GM12878 (cell line): ENCODE measurements at regions not wholly inside any gene's neighbourhood (a gene's known extent, or its start where the extent isn't known, plus 50 kb on each side); places are given as distances from the start of the nearest gene placed in this dataset.

ENCODE experiments used
- ATAC-seq: fragments of 200-7000 bp; cut with Tn5 transposase; 3 replicates; pipeline ENCODE4 v1.9.1; 2020; ENCODE audit warnings: mild to moderate bottlenecking, moderate library complexity
- BruUV-seq: library from RNA; stranded (reverse); fragments of 400-500 nt; replicated peaks from 2 replicates; lab custom pipeline; 2021; lab: Mats Ljungman, UMichigan
- CTCF ChIA-PET: fragments of 300-600 bp; sonication (Branson Sonifier 250); formaldehyde crosslinking; extraction: SDS; loops from one replicate; lab custom pipeline; 2021; ENCODE audit warnings: inconsistent platforms; lab: Yijun Ruan, JAX
- POLR2A ChIA-PET: fragments of 350-600 bp; formaldehyde crosslinking; extraction: SDS; loops from one replicate; lab custom pipeline; 2021; ENCODE audit warnings: inconsistent platforms; lab: Charles Lee
- RAD21 ChIA-PET: fragments of 300-600 bp; sonication (Branson Sonifier 250); formaldehyde crosslinking; loops from one replicate; lab custom pipeline; 2023; ENCODE audit warnings: antibody characterized with exemption; ENCODE audit not compliant: unreplicated experiment; lab: Charles Lee
- SMC1A ChIA-PET: fragments of 300-600 bp; sonication (Branson Sonifier 250); formaldehyde crosslinking; loops from one replicate; lab custom pipeline; 2023; ENCODE audit not compliant: unreplicated experiment, uncharacterized antibody; lab: Charles Lee
- DNase-seq: peaks from one replicate; pipeline ENCODE4 v3.0.0-alpha.2; 2011; ENCODE audit warnings: low read depth, low spot score
- FAIRE-seq: peaks from 3 replicates; lab custom pipeline; 2011; peaks lifted over from hg19 to GRCh38; lab: Jason Lieb, UNC
- H2AFZ ChIP-seq: 2 replicates; pipeline ENCODE4 v1.6.0; 2011; ENCODE audit warnings: low read depth, low read length, control low read depth; ENCODE audit not compliant: control insufficient read depth
- H3K27ac ChIP-seq: 2 replicates; pipeline ENCODE4 v1.5.1; 2011; ENCODE audit warnings: control low read depth; ENCODE audit not compliant: control insufficient read depth, insufficient read depth
- H3K27me3 ChIP-seq, 2 experiments: replicated peaks in 1 of 2; 2 replicates each; pipeline versions ENCODE4 v1.6.0 to v1.6.1; 2011; ENCODE audit warnings: low read length in 1 of 2; ENCODE audit not compliant: control insufficient read depth in 2 of 2, insufficient read depth in 2 of 2
- H3K36me3 ChIP-seq, 2 experiments: 2 replicates each; pipeline ENCODE4 v1.5.1; 2011; ENCODE audit warnings: low read length in 1 of 2; ENCODE audit not compliant: control insufficient read depth in 2 of 2, insufficient read depth in 2 of 2
- H3K4me1 ChIP-seq: 2 replicates; pipeline ENCODE4 v1.6.1; 2011; ENCODE audit warnings: mild to moderate bottlenecking, low read length, moderate library complexity, mixed read lengths; ENCODE audit not compliant: control insufficient read depth, insufficient read depth
- H3K4me2 ChIP-seq: 2 replicates; pipeline ENCODE4 v1.6.0; 2011; ENCODE audit warnings: control low read depth; ENCODE audit not compliant: control insufficient read depth, insufficient read depth
- H3K4me3 ChIP-seq: fragments of 200-600 bp; sonication (generic); 2 replicates; pipeline ENCODE4 v1.5.1; 2016
- H3K79me2 ChIP-seq: 2 replicates; pipeline ENCODE4 v1.6.0; 2011; ENCODE audit warnings: low read length; ENCODE audit not compliant: control insufficient read depth, insufficient read depth
- H3K9ac ChIP-seq: 2 replicates; pipeline ENCODE4 v1.8.0; 2011; ENCODE audit warnings: low read length, control low read depth, mixed read lengths; ENCODE audit not compliant: control insufficient read depth, insufficient read depth
- H3K9me3 ChIP-seq: replicated peaks from 3 replicates; pipeline ENCODE4 v1.5.1; 2011; ENCODE audit warnings: mild to moderate bottlenecking, low read length; ENCODE audit not compliant: control insufficient read depth, insufficient read depth
- H4K20me1 ChIP-seq: 2 replicates; pipeline ENCODE4 v1.6.0; 2011; ENCODE audit not compliant: control insufficient read depth, insufficient read depth
- CBFB ChIP-seq: IDR thresholded peaks from 2 replicates; pipeline ENCODE4 v1.6.1; 2016; ENCODE audit warnings: antibody characterized with exemption, low read depth
- IKZF2 ChIP-seq, 2 experiments: fragments of 450-650 bp; IDR thresholded peaks; 2 replicates each; pipeline ENCODE4 v1.6.1; 2017; ENCODE audit warnings: mild to moderate bottlenecking in 2 of 2, moderate library complexity in 2 of 2
- IRF4 ChIP-seq: IDR thresholded peaks from 2 replicates; pipeline ENCODE4 v1.6.1; 2011; ENCODE audit warnings: low read depth, low read length
- RUNX3 ChIP-seq: IDR thresholded peaks from 2 replicates; pipeline ENCODE4 v1.6.1; 2012; ENCODE audit warnings: low read length, inconsistent platforms
- WGBS: methylation state at CpG from one replicate; pipeline ENCODE4 v1.1.6; 2016; ENCODE audit warnings: low lambda C conversion rate; ENCODE audit not compliant: insufficient replicate concordance, insufficient coverage; ENCODE audit errors: missing lambda C conversion rate; 5-methylcytosine and 5-hydroxymethylcytosine counted together
- in situ Hi-C: fragments of 300-500 bp; cut with MboI; formaldehyde crosslinking; loops from 9 replicates; pipeline ENCODE4 v1.14.3; 2018; ENCODE audit warnings: mixed read lengths
- intact Hi-C: fragments of 100-400 bp; cut with micrococcal nuclease; formaldehyde crosslinking; loops from one replicate; pipeline ENCODE4 v1.14.2; 2022; ENCODE audit not compliant: unreplicated experiment
- TF ChIP-seq, protein P1 (sequence below): IDR thresholded peaks from 2 replicates; pipeline ENCODE4 v1.6.1; 2011; ENCODE audit warnings: borderline replicate concordance, low read depth, mild to moderate bottlenecking, moderate library complexity, low read length; ENCODE audit not compliant: insufficient read depth, poor library complexity, severe bottlenecking
- TF ChIP-seq, protein P2 (sequence below): fragments of 450-650 bp; IDR thresholded peaks from 2 replicates; pipeline ENCODE4 v1.6.1; 2017; ENCODE audit warnings: antibody characterized with exemption, mild to moderate bottlenecking, moderate library complexity

DNA sequence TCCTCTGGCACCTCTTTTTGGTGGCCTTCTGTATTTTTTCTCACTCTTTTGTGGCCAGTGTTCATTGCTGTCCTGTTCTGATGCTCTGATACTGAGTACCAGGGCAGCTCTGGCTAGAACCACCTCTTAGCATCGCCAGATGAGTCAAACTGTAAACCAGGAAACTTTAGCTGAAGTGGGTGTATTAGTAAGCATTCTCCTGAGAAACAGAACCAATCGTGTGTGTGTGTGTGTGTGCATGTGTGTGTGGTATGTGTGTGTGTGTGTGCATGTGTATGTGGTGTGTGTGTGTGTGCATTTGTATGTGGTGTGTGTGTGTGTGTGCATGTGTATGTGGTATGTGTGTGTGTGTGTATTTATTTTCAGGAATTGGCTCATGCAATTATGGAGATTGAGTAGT lies 166.3 kb upstream of the SKOR2 start:
- no TSS peak for BruUV-seq
- Histone ChIP-seq H3K4me3 (no peak overlapping the region), H3K36me3 (no peaks in the 10 kb centered on the region), H3K9ac (no peak overlapping the region), H2AFZ (no peak overlapping the region), H3K4me1 (peaks cover 24% of the 10 kb centered on the region), H3K27ac (no peak overlapping the region), H4K20me1 (no peaks in the 10 kb centered on the region), H3K4me2 (no peak overlapping the region), H3K79me2 (no peaks in the 10 kb centered on the region), H3K9me3 (no peaks in the 10 kb centered on the region), H3K27me3 (peaks cover 0 to 7% of the 10 kb centered on the region in 2 experiments)
- CTCF ChIA-PET: no interaction called here
- POLR2A ChIA-PET: no interaction called here
- in situ Hi-C loops: no loop called here
- 3% methylated on average over 2 of the region's 2 CpGs for WGBS
- RAD21 ChIA-PET: no interaction called here
- intact Hi-C loops: no loop called here
- FAIRE-seq (no peak), DNase-seq (no peak), ATAC-seq (peak; percentile 42; the same call in 2 of the 3 replicates)
- SMC1A ChIA-PET: interaction anchor here (0.6 kb wide), 1 partner anchor 267 kb away, joined by 3 read pairs; no protein-coding TSS in a partner anchor
- TF ChIP-seq, protein P1, sequence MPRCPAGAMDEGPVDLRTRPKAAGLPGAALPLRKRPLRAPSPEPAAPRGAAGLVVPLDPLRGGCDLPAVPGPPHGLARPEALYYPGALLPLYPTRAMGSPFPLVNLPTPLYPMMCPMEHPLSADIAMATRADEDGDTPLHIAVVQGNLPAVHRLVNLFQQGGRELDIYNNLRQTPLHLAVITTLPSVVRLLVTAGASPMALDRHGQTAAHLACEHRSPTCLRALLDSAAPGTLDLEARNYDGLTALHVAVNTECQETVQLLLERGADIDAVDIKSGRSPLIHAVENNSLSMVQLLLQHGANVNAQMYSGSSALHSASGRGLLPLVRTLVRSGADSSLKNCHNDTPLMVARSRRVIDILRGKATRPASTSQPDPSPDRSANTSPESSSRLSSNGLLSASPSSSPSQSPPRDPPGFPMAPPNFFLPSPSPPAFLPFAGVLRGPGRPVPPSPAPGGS: peak; percentile 58
- TF ChIP-seq CBFB (no peak), IKZF2 (IDR thresholded peaks at IDR 0.05) (0 out of 4 replicates have a peak, but pooled peaks of 1 of the 2 experiments have one; percentile 14), IRF4 (peak; percentile 29; the same call in 1 of the 2 replicates), RUNX3 (peak; percentile 52; the same call in 1 of the 2 replicates)
- TF ChIP-seq, protein P2, sequence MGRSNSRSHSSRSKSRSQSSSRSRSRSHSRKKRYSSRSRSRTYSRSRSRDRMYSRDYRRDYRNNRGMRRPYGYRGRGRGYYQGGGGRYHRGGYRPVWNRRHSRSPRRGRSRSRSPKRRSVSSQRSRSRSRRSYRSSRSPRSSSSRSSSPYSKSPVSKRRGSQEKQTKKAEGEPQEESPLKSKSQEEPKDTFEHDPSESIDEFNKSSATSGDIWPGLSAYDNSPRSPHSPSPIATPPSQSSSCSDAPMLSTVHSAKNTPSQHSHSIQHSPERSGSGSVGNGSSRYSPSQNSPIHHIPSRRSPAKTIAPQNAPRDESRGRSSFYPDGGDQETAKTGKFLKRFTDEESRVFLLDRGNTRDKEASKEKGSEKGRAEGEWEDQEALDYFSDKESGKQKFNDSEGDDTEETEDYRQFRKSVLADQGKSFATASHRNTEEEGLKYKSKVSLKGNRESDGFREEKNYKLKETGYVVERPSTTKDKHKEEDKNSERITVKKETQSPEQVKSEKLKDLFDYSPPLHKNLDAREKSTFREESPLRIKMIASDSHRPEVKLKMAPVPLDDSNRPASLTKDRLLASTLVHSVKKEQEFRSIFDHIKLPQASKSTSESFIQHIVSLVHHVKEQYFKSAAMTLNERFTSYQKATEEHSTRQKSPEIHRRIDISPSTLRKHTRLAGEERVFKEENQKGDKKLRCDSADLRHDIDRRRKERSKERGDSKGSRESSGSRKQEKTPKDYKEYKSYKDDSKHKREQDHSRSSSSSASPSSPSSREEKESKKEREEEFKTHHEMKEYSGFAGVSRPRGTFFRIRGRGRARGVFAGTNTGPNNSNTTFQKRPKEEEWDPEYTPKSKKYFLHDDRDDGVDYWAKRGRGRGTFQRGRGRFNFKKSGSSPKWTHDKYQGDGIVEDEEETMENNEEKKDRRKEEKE: no peak
